ENCODE measurements at regions not wholly inside any gene's neighbourhood (a gene's known extent, or its start where the extent isn't known, plus 50 kb on each side); places are given as distances from the start of the nearest gene placed in this dataset.

GRCh38 chr2:21910832-21911507 is 787.2 kb downstream of the TDRD15 start:
- H3K27ac ChIP-seq, result no peak overlapping the region
- DNase-seq (no peak), ATAC-seq (no peak), FAIRE-seq (no peak)
- H3K27me3 ChIP-seq, result no peaks in the 10 kb centered on the region
- H3K36me3 ChIP-seq, result no peaks in the 10 kb centered on the region
- no peaks in the 10 kb centered on the region for H3K4me1 ChIP-seq
- no peaks in the 10 kb centered on the region for H3K9me3 ChIP-seq
- intact Hi-C loops (cut with DNase I), result no loop called here
- no peak overlapping the region for H3K4me3 ChIP-seq
- no peak for TF ChIP-seq CTCF (IDR thresholded peaks at IDR 0.05)
- WGBS, 2 donors, result 62 to 66% methylated on average over 6 of the region's 6 CpGs

- Histone ChIP-seq H3K9me3 (no peaks in the 10 kb centered on the region), H3K4me3 (no peak overlapping the region), H3K27me3 (no peaks in the 10 kb centered on the region), H3K27ac (no peak overlapping the region), H3K4me1 (no peaks in the 10 kb centered on the region), H3K36me3 (no peaks in the 10 kb centered on the region)
- intact Hi-C loops (cut with DNase I), result no loop called here
- DNase-seq (no peak), ATAC-seq (no peak), FAIRE-seq (no peak)
- 53 to 66% methylated on average over 3 of the region's 3 CpGs for WGBS, 2 donors
- no peak for TF ChIP-seq CTCF (IDR thresholded peaks at IDR 0.05)
Measured at GRCh38 chr2:21912405-21912804, 788.6 kb downstream of the TDRD15 start.

GRCh38 chr2:21915201-21915600 is 791.4 kb downstream of the TDRD15 start:
- ATAC-seq, result no peak
- FAIRE-seq, result no peak
- Histone ChIP-seq H3K4me3 (no peak overlapping the region), H3K9me3 (no peaks in the 10 kb centered on the region), H3K4me1 (no peaks in the 10 kb centered on the region), H3K27ac (no peak overlapping the region), H3K36me3 (no peaks in the 10 kb centered on the region), H3K27me3 (peaks cover 0 to 4% (median 0%) of the 10 kb centered on the region in 4 donors)
- WGBS, 2 donors, result 38 to 71% methylated on average over 1 of the region's 1 CpG
- TF ChIP-seq CTCF (IDR thresholded peaks at IDR 0.05), result no peak
- DNase-seq, result no peak
- intact Hi-C loops (cut with DNase I), result no loop called here

GRCh38 chr2:21916934-21917522 is 793.3 kb downstream of the TDRD15 start:
- intact Hi-C loops (cut with DNase I), result no loop called here
- ATAC-seq (no peak), FAIRE-seq (no peak), DNase-seq (no peak)
- no peaks in the 10 kb centered on the region for H3K36me3 ChIP-seq
- 25 to 29% methylated on average over 6 of the region's 6 CpGs for WGBS, 2 donors
- H3K4me1 ChIP-seq, result no peaks in the 10 kb centered on the region
- TF ChIP-seq CTCF (IDR thresholded peaks at IDR 0.05), result no peak
- no peak overlapping the region for H3K27ac ChIP-seq
- H3K9me3 ChIP-seq, result no peaks in the 10 kb centered on the region
- H3K4me3 ChIP-seq, result no peak overlapping the region
- peaks cover 0 to 4% (median 0%) of the 10 kb centered on the region in 4 donors for H3K27me3 ChIP-seq

- H3K4me1 ChIP-seq, result no peaks in the 10 kb centered on the region
- DNase-seq (no peak), ATAC-seq (no peak), FAIRE-seq (no peak)
- no peaks in the 10 kb centered on the region for H3K9me3 ChIP-seq
- H3K4me3 ChIP-seq, result no peak overlapping the region
- H3K27me3 ChIP-seq, result peaks cover 0 to 4% (median 0%) of the 10 kb centered on the region in 4 donors
- TF ChIP-seq CTCF (IDR thresholded peaks at IDR 0.05), result no peak
- no peaks in the 10 kb centered on the region for H3K36me3 ChIP-seq
- intact Hi-C loops (cut with DNase I), result no loop called here
- WGBS, 2 donors, result 52 to 65% methylated on average over 4 of the region's 4 CpGs
- no peak overlapping the region for H3K27ac ChIP-seq
Measured at GRCh38 chr2:21920721-21921120, 797.0 kb downstream of the TDRD15 start.

Measured in pancreas (tissue), 10 donors.